ENCODE measurements at regions not wholly inside any gene's neighbourhood (a gene's known extent, or its start where the extent isn't known, plus 50 kb on each side); places are given as distances from the start of the nearest gene placed in this dataset.
"Not testable (repeated sequence)": the region's sequence is repeated elsewhere in the genome, so short reads cannot be mapped to it uniquely, and the experiment has no call there.

DNA sequence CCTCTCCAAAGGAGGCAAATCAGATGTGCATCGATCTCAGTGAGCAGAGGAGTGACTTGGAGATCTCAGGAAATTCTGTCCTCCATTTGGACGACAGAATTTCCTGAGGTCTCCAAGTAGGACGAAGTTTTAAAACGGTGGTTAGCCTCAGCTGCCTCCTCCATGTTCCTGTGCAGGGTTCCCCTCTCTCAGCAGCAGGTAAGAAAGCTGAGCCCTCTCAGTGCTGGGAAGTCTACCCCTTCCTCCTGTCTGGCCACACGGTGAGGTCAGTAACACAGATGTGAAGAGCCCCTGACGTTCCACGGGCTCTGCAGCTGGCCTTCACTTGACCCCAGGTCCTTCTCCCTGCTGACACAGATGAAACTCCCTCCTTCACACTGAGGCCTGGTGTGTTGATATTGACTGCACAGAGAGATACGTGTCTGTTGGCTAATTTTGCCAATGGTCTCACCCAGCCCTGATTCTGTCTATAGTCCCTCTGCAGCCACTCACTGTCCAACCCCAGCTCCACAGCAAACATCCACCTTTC lies 607.4 kb upstream of the B3GAT1 start:
- DNase-seq, result no peak
- intact Hi-C loops (cut with DNase I, micrococcal nuclease), result no loop called here
- ATAC-seq, result no peak

DNA sequence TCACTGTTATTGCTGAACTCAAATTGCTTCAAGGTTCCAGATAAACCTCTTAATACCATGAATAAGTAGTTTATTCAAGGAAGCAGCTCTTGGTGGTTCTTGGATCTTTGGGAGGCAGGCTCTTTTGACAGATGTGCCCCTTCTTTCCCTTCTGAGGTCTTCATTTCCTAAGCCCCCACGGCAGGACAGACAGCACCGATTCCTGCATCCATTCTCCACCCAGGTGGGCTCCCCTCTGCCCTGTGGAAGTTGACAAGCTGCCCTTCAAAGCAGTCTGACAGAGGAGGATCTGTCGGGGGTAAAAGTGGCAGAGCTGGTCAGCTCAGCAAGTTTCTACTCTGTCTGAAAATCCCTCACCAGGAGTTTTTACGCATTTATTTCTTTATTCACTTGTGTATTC lies 605.3 kb upstream of the B3GAT1 start:
- no peak for ATAC-seq
- intact Hi-C loops (cut with DNase I, micrococcal nuclease), result no loop called here
- no peak for DNase-seq

DNA sequence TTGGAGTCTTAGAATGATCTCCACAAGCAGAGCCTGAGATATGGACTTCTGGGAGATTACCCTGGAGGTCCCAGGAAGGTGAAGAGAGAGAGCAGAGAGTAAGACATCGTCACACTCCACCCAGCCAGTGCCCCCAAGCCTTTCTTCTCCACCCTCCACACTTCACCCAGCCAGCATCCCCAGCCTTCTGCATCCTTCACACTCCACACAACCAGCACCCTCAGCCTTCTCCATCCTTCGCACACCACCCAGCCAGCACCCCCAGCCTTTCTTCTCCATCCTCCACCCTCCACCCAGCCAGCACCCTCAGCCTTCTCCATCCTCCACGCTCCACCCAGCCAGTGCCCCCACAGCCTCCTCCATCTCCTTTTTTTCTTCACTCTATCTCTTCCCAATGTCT lies 603.9 kb upstream of the B3GAT1 start:
- DNase-seq, result no peak
- no peak for ATAC-seq
- intact Hi-C loops (cut with DNase I, micrococcal nuclease), result no loop called here

DNA sequence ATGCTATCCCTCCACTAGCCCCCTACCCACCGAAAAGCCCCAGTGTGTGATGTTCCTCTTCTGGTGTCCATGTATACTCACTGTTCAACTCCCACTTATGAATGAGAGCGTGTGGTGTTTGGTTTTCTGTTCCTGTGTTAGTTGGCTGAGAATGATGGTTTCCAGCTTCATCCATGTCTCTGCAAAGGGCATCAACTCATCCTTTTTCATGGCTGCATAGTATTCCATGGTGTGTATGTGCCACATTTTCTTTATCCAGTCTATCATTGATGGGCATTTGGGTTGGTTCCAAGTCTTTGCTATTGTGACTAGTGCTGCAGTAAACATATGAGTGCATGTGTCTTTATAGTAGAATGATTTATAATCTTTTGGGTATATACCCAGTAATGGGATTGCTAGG lies 599.3 kb upstream of the B3GAT1 start:
- DNase-seq; intact Hi-C loops (cut with DNase I, micrococcal nuclease); ATAC-seq: not testable (repeated sequence)

DNA sequence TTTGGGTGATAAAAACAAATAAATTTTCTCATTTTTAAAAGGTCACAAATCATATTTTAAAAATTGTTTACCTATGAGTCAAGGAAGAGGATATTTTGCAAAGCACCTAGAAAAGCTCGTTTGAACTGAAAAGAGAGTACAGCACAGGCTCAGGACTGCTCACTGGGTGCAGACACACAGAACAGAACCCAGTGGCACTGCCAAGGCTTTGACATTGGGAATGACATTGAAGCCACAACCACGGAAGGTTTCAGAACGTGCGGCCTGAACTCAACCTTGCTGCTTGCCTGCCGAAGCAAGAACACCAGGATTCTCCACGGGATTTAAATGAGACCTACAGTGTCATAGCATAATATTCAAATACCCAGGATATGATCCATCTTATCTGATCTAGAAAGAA lies 597.1 kb upstream of the B3GAT1 start:
- ATAC-seq (no peak), DNase-seq (no peak)
- intact Hi-C loops (cut with DNase I, micrococcal nuclease), result no loop called here

DNA sequence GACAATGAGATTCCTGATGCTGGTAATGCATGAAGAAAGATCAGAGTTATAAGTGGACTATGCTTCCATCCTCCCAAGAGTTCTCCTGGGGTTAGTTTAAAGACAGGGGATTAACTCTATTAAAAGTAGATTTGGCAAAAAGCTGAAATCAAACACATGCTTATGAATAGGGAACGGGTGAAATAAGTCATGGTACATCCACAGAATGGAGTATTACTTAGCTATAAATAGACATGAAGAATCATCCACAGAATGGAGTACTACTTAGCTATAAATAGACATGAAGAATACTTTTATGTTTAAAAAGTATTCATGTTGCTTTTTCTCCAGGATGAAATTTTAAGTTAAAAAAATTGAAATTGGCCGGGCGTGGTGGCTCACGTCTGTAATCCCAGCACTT lies 596.4 kb upstream of the B3GAT1 start:
- DNase-seq, result no peak
- intact Hi-C loops (cut with DNase I, micrococcal nuclease), result no loop called here
- no peak for ATAC-seq

DNA sequence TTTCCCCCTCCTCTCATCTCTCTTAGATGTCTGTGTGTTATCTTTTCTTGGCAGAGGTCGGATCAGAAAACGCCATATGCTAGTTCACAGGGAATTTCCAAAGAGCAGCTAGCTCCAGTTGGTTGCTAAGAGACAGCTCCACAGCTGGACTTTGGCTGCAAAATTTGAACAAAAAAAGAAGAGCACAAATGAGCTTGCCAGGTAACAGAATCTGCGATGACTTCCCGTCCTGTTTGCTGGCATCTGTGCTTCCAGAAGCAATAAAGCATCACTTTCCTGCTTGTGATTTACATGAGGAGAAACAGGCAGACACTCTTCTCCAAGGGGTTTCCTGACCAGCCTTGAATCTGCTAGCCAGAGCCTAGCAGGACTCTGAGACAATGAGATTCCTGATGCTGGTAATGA lies 596.0 kb upstream of the B3GAT1 start:
- DNase-seq (no peak), ATAC-seq (no peak)
- intact Hi-C loops (cut with DNase I, micrococcal nuclease), result no loop called here

DNA sequence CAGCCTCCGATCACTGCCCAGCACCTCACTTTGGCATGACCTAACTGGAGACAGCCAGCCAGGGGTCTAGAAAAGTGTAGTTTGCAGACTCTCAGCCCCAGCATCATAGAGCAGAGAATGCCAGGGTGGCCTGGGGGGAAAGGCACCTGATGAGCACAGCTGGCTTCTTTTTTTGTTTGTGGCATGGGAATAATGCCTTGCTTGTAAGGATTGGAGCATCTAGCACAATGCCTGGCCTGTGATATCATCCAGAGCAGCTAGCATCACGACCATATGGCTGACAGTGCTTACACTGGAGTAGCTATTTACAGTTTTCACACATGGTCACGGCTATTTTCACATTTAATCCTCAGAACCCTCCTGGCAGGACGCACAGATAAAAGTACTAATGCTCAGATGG lies 594.8 kb upstream of the B3GAT1 start:
- no peak for ATAC-seq
- DNase-seq, result no peak
- intact Hi-C loops (cut with DNase I, micrococcal nuclease), result no loop called here

DNA sequence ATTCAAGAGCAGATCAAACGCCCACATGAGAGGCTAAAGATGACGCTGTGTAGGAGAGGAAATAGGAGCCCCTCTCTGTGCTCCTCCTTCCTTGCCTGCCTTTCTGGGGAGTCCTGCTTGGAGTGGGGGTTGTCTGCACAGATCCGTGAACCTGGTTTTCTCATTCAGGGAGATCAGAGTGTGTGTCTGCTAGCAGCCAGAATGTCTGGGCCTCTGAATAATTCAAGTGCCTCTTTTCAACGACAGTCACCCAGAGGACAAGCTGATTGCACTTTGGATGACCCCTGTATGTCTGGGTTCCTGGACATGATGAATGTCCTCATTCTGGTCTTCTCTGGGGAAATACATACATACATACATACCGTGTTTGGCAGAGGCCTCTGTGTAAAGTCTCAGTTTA lies 592.5 kb upstream of the B3GAT1 start:
- intact Hi-C loops (cut with DNase I, micrococcal nuclease), result no loop called here
- DNase-seq (no peak), ATAC-seq (no peak)

DNA sequence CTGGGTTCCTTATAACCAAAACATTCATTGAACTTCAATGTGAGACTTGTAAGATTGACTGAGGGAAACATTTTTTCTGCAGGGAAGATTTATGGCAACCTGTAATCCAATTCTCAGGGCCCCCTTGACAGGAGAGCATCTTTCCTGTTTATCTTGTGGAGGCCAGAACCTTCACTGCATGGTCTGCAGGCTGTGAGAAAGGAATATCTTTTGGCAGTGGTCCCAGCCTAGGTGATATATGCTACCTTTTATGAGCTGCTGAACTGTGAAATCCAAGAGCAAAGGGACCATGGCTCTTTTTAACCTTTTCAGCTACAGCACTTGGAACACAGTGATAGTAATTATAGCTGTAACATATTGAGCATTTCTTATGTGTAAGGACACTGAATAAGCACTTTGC lies 590.2 kb upstream of the B3GAT1 start:
- no peak for DNase-seq
- intact Hi-C loops (cut with DNase I, micrococcal nuclease), result no loop called here
- ATAC-seq, result no peak

DNA sequence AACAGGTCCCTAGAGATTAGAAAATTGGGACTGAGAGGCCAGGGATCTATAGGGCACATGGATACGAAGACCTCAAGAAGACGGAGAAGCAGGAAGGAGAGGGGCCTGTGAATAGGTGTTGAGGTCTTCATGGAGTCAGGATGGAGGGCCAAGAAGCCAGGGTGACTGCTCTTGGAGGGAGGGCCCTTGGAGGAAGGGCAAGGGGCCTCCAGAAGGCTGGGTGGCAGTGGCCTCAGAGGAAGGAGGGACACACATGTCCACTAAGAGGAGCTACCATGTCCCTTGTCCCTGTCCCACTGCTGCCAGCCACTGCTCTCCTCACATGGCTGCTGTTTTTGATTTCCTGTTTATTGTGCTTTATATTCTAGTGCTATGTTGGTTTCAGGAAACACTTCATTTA lies 589.5 kb upstream of the B3GAT1 start:
- intact Hi-C loops (cut with DNase I, micrococcal nuclease), result no loop called here
- DNase-seq (no peak), ATAC-seq (no peak)

DNA sequence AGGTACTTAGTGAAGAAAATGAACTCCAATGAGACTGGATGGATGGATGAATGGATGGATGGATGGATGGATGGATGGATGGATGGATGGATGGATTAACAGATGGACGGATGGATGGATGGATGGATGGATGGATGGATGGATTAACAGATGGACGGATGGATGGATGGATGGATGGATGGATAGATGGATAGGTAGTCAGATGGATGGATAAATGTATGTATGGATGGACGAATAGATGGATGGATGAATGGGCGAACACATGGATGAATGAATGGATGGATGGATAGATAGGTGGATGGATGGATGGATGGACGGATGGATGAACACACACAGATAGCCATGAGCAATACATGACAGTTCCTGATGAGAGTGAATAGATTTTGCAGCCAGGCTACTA lies 589.0 kb upstream of the B3GAT1 start:
- ATAC-seq; DNase-seq; intact Hi-C loops (cut with DNase I, micrococcal nuclease): not testable (repeated sequence)

DNA sequence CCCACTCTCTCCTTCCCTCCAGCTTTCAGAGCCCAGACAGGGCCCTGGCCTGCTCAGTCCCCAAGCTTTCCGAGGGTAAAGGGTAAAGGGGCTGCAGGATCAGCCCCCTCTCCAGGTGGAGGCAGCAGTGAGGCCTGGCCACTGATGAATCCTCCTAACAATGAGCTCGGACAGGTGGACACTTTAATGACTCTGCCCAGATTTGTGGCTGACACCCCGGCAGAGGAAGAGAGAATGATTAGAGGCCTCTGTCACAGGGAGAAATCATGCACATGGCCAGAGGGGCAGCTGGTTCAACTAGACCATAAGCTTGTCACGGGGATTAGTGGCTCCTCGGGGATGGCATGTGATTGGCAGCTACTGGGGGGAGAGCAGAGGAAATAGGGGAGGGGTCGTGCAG lies 587.5 kb upstream of the B3GAT1 start:
- intact Hi-C loops (cut with DNase I, micrococcal nuclease), result no loop called here
- DNase-seq, result no peak
- no peak for ATAC-seq

DNA sequence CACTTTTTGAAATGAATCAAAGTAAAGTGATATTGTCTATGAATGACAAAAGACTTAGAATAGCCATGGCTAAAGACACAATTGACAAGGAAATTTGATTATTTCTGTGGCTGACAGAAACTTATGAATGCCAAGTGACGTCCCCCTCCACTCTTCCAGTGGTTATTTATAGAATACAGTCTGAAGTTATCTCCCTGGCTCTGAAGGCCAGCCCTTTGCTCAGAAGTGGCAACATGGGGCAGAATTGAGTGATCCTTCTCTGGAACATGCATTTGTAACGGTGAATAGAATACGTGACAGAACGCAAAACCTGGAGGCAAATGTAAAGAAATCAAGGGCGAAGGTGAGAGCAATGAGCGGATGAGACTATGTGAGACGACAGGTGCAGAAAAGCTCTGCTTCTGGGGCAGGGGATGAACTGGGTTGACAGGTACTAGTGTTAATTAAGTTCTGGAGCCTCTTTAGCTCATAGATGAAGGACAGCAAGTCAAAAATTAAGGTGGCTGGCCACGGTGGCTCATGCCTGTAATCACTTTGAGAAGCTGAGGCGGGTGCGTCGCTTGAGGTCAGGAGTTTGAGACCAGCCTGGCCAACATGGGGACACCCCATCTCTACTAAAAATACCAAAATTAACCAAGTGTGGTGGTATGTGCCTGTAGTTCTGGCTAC lies 585.7 kb upstream of the B3GAT1 start:
- intact Hi-C loops (cut with DNase I, micrococcal nuclease), result no loop called here
- no peak for DNase-seq
- no peak for ATAC-seq

DNA sequence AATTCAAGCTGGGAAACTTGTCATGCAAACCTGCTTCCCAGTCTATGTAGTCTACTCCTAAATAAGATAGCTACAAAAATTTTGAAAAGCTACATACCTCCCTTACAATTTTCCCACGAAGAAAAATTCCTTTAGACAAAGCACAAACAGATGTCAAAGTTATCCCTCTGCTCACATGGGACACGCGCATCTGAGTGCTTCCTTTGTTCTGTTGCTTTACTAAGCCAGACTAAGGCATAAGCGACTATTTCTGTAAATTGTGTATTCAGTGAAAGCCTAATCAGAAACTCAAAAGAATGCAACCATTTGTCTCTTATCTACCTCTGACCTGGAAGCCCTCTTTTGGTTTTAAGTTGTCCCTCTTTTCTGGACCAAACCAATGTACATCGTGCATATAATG lies 583.7 kb upstream of the B3GAT1 start:
- intact Hi-C loops (cut with DNase I, micrococcal nuclease), result no loop called here
- DNase-seq (no peak), ATAC-seq (no peak)

DNA sequence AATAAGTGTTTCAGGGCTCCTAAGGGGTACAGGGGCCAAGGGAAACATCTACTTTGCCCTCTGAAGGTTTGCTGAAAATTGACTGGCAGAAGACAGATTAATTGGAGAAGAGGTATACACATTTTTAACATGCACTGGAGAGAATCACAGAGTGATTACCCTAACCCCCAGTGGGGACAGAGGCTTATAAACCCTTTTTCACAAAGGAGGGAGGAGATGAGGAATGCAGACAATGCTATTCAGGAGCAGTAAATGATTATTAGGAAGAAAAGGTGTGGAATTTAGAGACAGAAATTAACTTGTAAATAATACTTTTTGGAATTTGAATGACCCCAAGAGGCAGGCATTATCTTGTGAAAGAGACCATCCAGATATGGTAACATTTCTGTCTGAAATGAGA lies 582.4 kb upstream of the B3GAT1 start:
- DNase-seq (no peak), ATAC-seq (no peak)
- intact Hi-C loops (cut with DNase I, micrococcal nuclease), result no loop called here

DNA sequence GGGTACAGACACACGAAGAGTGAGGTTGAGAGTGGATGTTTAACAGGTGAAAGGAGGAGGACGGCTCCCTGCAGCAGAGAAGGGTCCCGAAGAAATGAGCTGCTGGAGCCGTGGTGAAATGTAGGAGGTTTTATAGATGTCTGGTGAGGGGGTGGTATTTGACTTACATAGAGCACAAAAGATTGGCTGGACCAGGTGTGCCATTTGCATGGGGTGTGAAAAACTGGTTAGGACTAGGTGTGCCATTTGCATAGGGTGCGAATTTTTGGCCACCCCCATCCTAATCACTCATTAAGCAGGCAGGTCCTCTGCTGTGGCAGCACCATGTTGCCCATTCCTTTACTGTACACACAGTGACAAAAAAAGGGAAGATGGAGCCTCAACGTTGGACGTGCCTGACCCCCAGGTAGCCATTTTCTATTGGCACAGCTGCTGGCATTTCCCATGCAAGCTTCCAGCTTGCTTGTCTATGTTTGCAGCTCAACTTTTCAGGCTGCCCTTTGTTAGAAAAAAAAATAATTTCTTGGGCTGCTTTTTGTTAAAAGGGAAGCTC lies 581.7 kb upstream of the B3GAT1 start:
- intact Hi-C loops (cut with DNase I, micrococcal nuclease), result no loop called here
- ATAC-seq (no peak), DNase-seq (no peak)

DNA sequence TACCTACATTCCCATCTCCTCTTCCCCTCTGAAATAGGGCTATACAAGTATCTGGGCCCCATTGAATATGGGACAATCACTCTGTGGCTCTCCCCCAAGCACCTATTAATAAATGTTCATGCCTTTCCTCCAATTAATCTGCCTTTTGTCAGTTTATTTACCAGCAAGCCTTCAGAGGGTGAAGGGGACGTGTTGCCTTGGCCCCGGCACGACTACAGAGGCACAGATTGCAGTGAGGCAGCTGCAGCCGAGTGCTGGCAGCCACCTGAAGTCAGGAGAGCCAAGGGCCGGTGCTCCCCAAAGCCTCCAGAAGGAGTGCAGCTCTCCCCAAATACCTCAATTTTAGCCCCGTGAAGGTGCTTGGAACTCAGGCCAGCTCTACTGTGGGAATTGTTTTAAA lies 580.9 kb upstream of the B3GAT1 start:
- ATAC-seq (no peak), DNase-seq (no peak)
- intact Hi-C loops (cut with DNase I, micrococcal nuclease), result no loop called here

DNA sequence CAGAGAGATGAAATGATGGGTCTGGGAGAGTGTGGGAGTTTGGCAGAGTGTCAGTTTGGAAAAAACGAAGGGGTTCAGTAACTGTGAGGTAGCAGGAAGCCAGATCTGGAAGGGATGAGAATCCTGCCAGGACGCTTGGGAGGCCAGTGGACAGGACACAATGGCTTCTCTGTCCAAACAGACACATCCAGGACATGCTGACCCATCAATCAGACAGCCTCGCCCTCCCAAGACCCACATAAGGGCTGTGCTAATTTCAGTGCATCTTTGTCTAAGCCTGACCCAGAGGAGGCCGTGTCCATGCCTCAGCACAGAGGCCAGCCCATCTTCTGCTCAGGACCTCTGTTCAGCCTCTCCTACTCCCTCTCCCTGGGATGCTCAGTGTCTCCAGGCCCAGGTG lies 576.5 kb upstream of the B3GAT1 start:
- ATAC-seq (no peak), DNase-seq (no peak)
- intact Hi-C loops (cut with DNase I, micrococcal nuclease), result no loop called here

DNA sequence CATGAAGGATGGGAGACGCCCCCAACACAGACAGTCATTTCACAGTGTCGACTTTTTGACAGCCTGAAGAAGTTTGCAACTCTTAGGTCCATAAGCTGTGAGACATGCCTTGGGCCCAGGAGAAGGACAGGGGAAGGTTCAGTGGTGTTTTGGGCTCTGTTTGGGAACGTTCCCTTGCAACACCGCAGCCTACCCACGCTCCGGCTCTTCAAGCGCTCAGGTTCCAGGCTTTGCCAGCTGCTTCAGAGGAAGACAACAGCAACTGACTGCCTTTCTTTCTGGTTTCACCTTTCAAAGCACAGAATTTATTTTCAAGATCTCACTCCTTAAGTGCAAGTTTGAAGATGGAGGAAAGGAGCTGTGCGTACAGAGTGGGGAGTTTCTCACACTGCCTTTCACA lies 575.8 kb upstream of the B3GAT1 start:
- DNase-seq, result no peak
- ATAC-seq, result no peak
- intact Hi-C loops (cut with DNase I, micrococcal nuclease), result no loop called here

DNA sequence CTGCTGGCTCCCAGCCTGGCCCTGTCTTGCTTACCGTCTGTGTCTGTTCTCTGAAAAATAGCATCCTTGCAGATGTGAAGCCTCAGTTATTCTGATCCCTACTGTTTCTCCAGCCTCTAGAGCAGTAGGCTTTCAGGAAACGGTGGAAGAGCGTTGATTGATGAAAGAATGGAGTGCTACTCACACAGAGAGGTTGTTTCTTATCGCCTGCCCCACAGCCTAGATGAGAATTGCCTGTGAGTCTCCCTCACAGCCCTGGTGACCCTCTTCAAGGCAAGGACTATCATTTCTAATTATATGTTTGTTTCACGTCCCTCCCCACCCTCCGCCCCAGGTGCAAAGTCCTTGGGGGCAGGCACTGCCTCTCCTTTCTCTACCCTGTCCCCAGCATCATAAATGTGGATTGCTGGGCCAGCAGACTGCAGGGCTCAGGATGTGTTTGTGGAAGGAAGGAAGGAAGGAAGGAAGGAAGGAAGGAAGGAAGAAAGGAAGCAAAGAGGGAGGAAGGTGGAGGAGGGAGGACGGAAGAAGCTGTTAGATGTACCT lies 575.3 kb upstream of the B3GAT1 start:
- DNase-seq (peak in 1 of 2 donors; percentile 36), ATAC-seq (peak; percentile 94)
- intact Hi-C loops (cut with DNase I, micrococcal nuclease), result no loop called here
